HEK293 (cell line): ENCODE measurements at regions not wholly inside any gene's neighbourhood (a gene's known extent, or its start where the extent isn't known, plus 50 kb on each side); places are given as distances from the start of the nearest gene placed in this dataset.

Source experiments
- CTCF ChIA-PET: fragments of 350-600 bp; formaldehyde crosslinking; extraction: SDS; loops from one replicate; lab custom pipeline; 2021; ENCODE audit warnings: antibody characterized with exemption; lab: Yijun Ruan, JAX
- POLR2A ChIA-PET: fragments of 300-600 bp; formaldehyde crosslinking; extraction: SDS; loops from one replicate; lab custom pipeline; 2020; ENCODE audit warnings: antibody characterized with exemption, inconsistent platforms; lab: Yijun Ruan, JAX
- H3K27ac ChIP-seq: fragments of 200-500 bp; sonication (Bioruptor generic); 2 replicates; pipeline ENCODE4 v1.5.1; 2014; ENCODE audit warnings: low read depth, low read length, control low read depth, inconsistent platforms; ENCODE audit errors: extremely low read depth
- H3K36me3 ChIP-seq, 2 experiments: fragments of 200-500 bp in 1 of 2; sonication (Bioruptor generic) in 1 of 2; 1 replicate in 1 of 2; 2 replicates in 1 of 2; pipeline ENCODE4 v1.5.1; 2014 to 2017; ENCODE audit warnings: inconsistent platforms in 2 of 2, low read length in 2 of 2; ENCODE audit not compliant: control insufficient read depth in 2 of 2, insufficient read depth in 1 of 2
- H3K4me1 ChIP-seq: fragments of 200-500 bp; sonication (Bioruptor generic); 2 replicates; pipeline ENCODE4 v1.5.1; 2014; ENCODE audit warnings: mild to moderate bottlenecking, low read length, inconsistent platforms; ENCODE audit not compliant: control insufficient read depth, insufficient read depth
- H3K4me3 ChIP-seq: 2 replicates; pipeline ENCODE4 v1.5.1; 2011; ENCODE audit warnings: low read depth, mild to moderate bottlenecking, control low read depth, low read length, moderate library complexity
- H3K9me3 ChIP-seq: fragments of 200-500 bp; sonication (Bioruptor generic); 2 replicates; pipeline ENCODE4 v1.5.1; 2014; ENCODE audit warnings: low read depth, low read length, inconsistent platforms; ENCODE audit not compliant: control insufficient read depth, insufficient read depth
- KLF1 ChIP-seq: fragments of 450-650 bp; formaldehyde crosslinking; IDR thresholded peaks from 2 replicates; pipeline ENCODE4 v1.5.1; 2016; ENCODE audit warnings: missing biosample characterization, missing genetic modification characterization
- KLF16 ChIP-seq: fragments of 450-650 bp; formaldehyde crosslinking; IDR thresholded peaks from 2 replicates; pipeline ENCODE4 v1.5.1; 2017; ENCODE audit warnings: missing biosample characterization, missing genetic modification characterization
- PRDM1 ChIP-seq: fragments of 450-650 bp; formaldehyde crosslinking; IDR thresholded peaks from 2 replicates; pipeline ENCODE4; 2016; ENCODE audit warnings: missing biosample characterization, missing genetic modification characterization
- PRDM10 ChIP-seq: fragments of 450-650 bp; formaldehyde crosslinking; IDR thresholded peaks from 2 replicates; pipeline ENCODE4 v1.5.1; 2016; ENCODE audit warnings: missing biosample characterization, missing genetic modification characterization
- RBAK ChIP-seq: fragments of 450-650 bp; formaldehyde crosslinking; IDR thresholded peaks from 2 replicates; pipeline ENCODE4 v1.5.1; 2016; ENCODE audit warnings: missing biosample characterization, missing genetic modification characterization
- ZBTB6 ChIP-seq: fragments of 450-650 bp; formaldehyde crosslinking; IDR thresholded peaks from 2 replicates; pipeline ENCODE4 v1.5.1; 2017; ENCODE audit warnings: missing biosample characterization, missing genetic modification characterization
- ZBTB7A ChIP-seq: fragments of 450-650 bp; formaldehyde crosslinking; IDR thresholded peaks from 2 replicates; pipeline ENCODE4 v1.5.1; 2016; ENCODE audit warnings: low read depth, missing biosample characterization, missing genetic modification characterization
- ZFP3 ChIP-seq: fragments of 450-650 bp; formaldehyde crosslinking; IDR thresholded peaks from 2 replicates; pipeline ENCODE4 v1.5.1; 2016; ENCODE audit warnings: low read depth, missing biosample characterization, missing genetic modification characterization
- ZNF112 ChIP-seq: fragments of 450-650 bp; formaldehyde crosslinking; IDR thresholded peaks from 2 replicates; pipeline ENCODE4 v1.5.0; 2017; ENCODE audit warnings: missing biosample characterization, missing genetic modification characterization
- ZNF214 ChIP-seq: fragments of 450-650 bp; formaldehyde crosslinking; IDR thresholded peaks from 2 replicates; pipeline ENCODE4 v1.5.1; 2017; ENCODE audit warnings: missing biosample characterization, mild to moderate bottlenecking, missing genetic modification characterization, borderline replicate concordance
- ZNF23 ChIP-seq: fragments of 450-650 bp; formaldehyde crosslinking; IDR thresholded peaks from 2 replicates; pipeline ENCODE4 v1.5.1; 2016; ENCODE audit warnings: missing biosample characterization, missing genetic modification characterization, borderline replicate concordance
- ZNF311 ChIP-seq: fragments of 450-650 bp; formaldehyde crosslinking; IDR thresholded peaks from 2 replicates; pipeline ENCODE4 v1.5.1; 2017; ENCODE audit warnings: missing biosample characterization, missing genetic modification characterization, borderline replicate concordance
- ZNF433 ChIP-seq: fragments of 450-650 bp; formaldehyde crosslinking; IDR thresholded peaks from 2 replicates; pipeline ENCODE4 v1.5.1; 2016; ENCODE audit warnings: missing biosample characterization, missing genetic modification characterization, low read depth
- ZNF473 ChIP-seq: fragments of 450-650 bp; formaldehyde crosslinking; IDR thresholded peaks from 2 replicates; pipeline ENCODE4 v1.5.1; 2017; ENCODE audit warnings: missing biosample characterization, missing genetic modification characterization
- ZNF658 ChIP-seq: fragments of 450-650 bp; formaldehyde crosslinking; IDR thresholded peaks from 2 replicates; pipeline ENCODE4; 2016; ENCODE audit warnings: missing biosample characterization, missing genetic modification characterization
- ZNF664 ChIP-seq: fragments of 450-650 bp; formaldehyde crosslinking; IDR thresholded peaks from 2 replicates; pipeline ENCODE4 v1.5.1; 2016; ENCODE audit warnings: missing biosample characterization, missing genetic modification characterization
- ZNF670 ChIP-seq: fragments of 450-650 bp; formaldehyde crosslinking; IDR thresholded peaks from 2 replicates; pipeline ENCODE4 v1.5.1; 2016; ENCODE audit warnings: missing biosample characterization, missing genetic modification characterization, low read depth
- ZSCAN16 ChIP-seq: fragments of 450-650 bp; formaldehyde crosslinking; IDR thresholded peaks from 2 replicates; pipeline ENCODE4 v1.5.1; 2016; ENCODE audit warnings: missing biosample characterization, missing genetic modification characterization

GRCh38 chr2:181146171-181146570 is 165.8 kb downstream of the UBE2E3 start:
- Histone ChIP-seq H3K4me1 (no peaks in the 10 kb centered on the region), H3K36me3 (no peaks in the 10 kb centered on the region), H3K4me3 (no peak overlapping the region), H3K9me3 (no peaks in the 10 kb centered on the region), H3K27ac (no peak overlapping the region)
- ChIA-PET POLR2A (no interaction called here), CTCF (no interaction called here)
- TF ChIP-seq KLF1: no peak
- TF ChIP-seq ZNF311: no peak
- no peak for TF ChIP-seq ZNF658 (tag by site-specific recombination)
- no peak for TF ChIP-seq ZNF112
- no peak for TF ChIP-seq PRDM10 (tag by site-specific recombination)
- TF ChIP-seq ZNF214: no peak
- TF ChIP-seq ZNF664: no peak
- no peak for TF ChIP-seq PRDM1 (tag by site-specific recombination)
- no peak for TF ChIP-seq ZNF670
- no peak for TF ChIP-seq KLF16
- no peak for TF ChIP-seq ZNF23
- TF ChIP-seq ZBTB6 (tag by site-specific recombination): no peak

- H3K27ac ChIP-seq: no peak overlapping the region
- ChIA-PET CTCF (no interaction called here), POLR2A (no interaction called here)
- no peak overlapping the region for H3K4me3 ChIP-seq
- no peak for TF ChIP-seq ZBTB7A
- 0 out of 2 replicates have a peak, but pooled peaks cover 3% of the 10 kb centered on the region for H3K4me1 ChIP-seq
- no peaks in the 10 kb centered on the region for H3K36me3 ChIP-seq
- H3K9me3 ChIP-seq: no peaks in the 10 kb centered on the region
Measured at GRCh38 chr2:181149056-181149455, 168.7 kb downstream of the UBE2E3 start.

- 0 out of 2 replicates have a peak, but pooled peaks cover 3% of the 10 kb centered on the region for H3K4me1 ChIP-seq
- TF ChIP-seq ZSCAN16 (no peak), RBAK (tag by site-specific recombination) (no peak), ZNF473 (no peak), KLF1 (no peak), ZFP3 (no peak), ZNF433 (tag by site-specific recombination) (no peak)
- TF ChIP-seq, all 188 proteins: peak for 0
- POLR2A ChIA-PET: no interaction called here
- Histone ChIP-seq H3K9me3 (no peaks in the 10 kb centered on the region), H3K27ac (no peak overlapping the region), H3K36me3 (no peaks in the 10 kb centered on the region), H3K4me3 (no peak overlapping the region)
- CTCF ChIA-PET: no interaction called here
Measured at GRCh38 chr2:181152226-181152625, 171.8 kb downstream of the UBE2E3 start.
